ENCODE measurements at regions not wholly inside any gene's neighbourhood (a gene's known extent, or its start where the extent isn't known, plus 50 kb on each side); places are given as distances from the start of the nearest gene placed in this dataset.

DNA sequence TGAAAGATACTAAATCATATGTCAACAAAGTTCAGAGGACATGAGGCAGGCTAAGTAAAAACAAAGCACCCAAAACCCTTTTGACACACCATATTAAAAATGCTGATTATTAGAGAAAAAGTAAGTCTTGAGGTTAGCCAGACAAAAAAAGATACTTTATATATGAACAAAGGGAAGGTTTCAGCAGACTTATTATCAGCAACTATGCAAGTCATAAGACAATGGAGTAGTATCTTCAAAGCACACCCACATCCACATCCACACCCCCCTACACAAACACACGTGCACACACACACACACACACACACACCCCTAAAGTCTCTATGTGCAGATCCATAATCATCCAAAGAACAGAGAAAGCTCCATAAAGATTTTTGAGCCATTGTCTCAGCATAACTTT is 1373.9 kb upstream of the CELF2 start:
- Mint-ChIP-seq H3K4me3 (ENCODE audit: unreplicated experiment) (no peak overlapping the region), H3K36me3 (ENCODE audit: low read depth, unreplicated experiment) (no peaks in the 10 kb centered on the region), H3K27me3 (ENCODE audit: low read depth, unreplicated experiment) (no peaks in the 10 kb centered on the region), H3K9me3 (ENCODE audit: unreplicated experiment) (peaks cover 7% of the 10 kb centered on the region), H3K4me1 (ENCODE audit: low read depth, unreplicated experiment) (no peaks in the 10 kb centered on the region), H3K27ac (ENCODE audit: unreplicated experiment) (no peak overlapping the region)
- H3K79me2 ChIP-seq (ENCODE audit: insufficient read depth, low read length), result no peaks in the 10 kb centered on the region
- TF ChIP-seq EZH2 (IDR thresholded peaks at IDR 0.05; ENCODE audit: insufficient read depth, low read length), result no peak
- TF ChIP-seq, protein P1, sequence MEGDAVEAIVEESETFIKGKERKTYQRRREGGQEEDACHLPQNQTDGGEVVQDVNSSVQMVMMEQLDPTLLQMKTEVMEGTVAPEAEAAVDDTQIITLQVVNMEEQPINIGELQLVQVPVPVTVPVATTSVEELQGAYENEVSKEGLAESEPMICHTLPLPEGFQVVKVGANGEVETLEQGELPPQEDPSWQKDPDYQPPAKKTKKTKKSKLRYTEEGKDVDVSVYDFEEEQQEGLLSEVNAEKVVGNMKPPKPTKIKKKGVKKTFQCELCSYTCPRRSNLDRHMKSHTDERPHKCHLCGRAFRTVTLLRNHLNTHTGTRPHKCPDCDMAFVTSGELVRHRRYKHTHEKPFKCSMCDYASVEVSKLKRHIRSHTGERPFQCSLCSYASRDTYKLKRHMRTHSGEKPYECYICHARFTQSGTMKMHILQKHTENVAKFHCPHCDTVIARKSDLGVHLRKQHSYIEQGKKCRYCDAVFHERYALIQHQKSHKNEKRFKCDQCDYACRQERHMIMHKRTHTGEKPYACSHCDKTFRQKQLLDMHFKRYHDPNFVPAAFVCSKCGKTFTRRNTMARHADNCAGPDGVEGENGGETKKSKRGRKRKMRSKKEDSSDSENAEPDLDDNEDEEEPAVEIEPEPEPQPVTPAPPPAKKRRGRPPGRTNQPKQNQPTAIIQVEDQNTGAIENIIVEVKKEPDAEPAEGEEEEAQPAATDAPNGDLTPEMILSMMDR (IDR thresholded peaks at IDR 0.05; ENCODE audit: insufficient read depth, low read depth, low read length), result no peak
- H3K27me3 ChIP-seq (ENCODE audit: insufficient read depth, low read length), result no peaks in the 10 kb centered on the region
- no peak overlapping the region for H3K4me3 ChIP-seq (ENCODE audit: insufficient read depth, low read depth, low read length)
- H2AFZ ChIP-seq (ENCODE audit: low read depth, low read length), result no peak overlapping the region
- H3K9ac ChIP-seq (ENCODE audit: low read length), result no peak overlapping the region
- FAIRE-seq, result no peak
- DNase-seq (ENCODE audit: low read depth), result no peak
- no peaks in the 10 kb centered on the region for H4K20me1 ChIP-seq (ENCODE audit: insufficient read depth, low read length)
- H3K4me1 ChIP-seq (ENCODE audit: insufficient read depth, low read length), result no peaks in the 10 kb centered on the region
- H3K9me3 ChIP-seq (ENCODE audit: insufficient read depth, low read depth, low read length), result peaks cover 5% of the 10 kb centered on the region
- H3K27ac ChIP-seq (ENCODE audit: low read depth, low read length), result no peak overlapping the region
- H3K4me2 ChIP-seq (ENCODE audit: low read length), result no peak overlapping the region
- no peaks in the 10 kb centered on the region for H3K36me3 ChIP-seq (ENCODE audit: insufficient read depth, low read length)

DNA sequence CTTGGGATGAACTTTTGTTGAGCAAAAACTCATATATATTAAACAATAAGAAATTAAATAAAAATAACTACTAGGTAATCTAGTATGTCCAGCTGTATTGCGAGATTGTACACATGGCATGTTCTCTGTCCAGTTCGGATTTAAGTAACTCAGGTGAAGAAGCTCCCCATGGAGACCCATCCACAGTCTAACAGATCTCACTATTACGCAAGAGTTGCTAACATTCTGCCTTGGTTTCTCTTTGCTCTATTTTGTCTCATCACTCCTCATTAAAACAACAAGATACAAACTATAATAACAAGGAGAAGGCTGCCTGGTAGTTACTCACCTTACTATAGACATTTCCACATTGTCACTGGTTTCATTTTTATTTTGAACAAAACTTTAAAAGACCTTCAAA is 1372.3 kb upstream of the CELF2 start:
- Histone ChIP-seq H2AFZ (ENCODE audit: low read depth, low read length) (no peak overlapping the region), H3K79me2 (ENCODE audit: insufficient read depth, low read length) (no peaks in the 10 kb centered on the region), H3K9me3 (ENCODE audit: insufficient read depth, low read depth, low read length) (peaks cover 5% of the 10 kb centered on the region), H3K9ac (ENCODE audit: low read length) (no peak overlapping the region), H3K4me3 (ENCODE audit: insufficient read depth, low read depth, low read length) (no peak overlapping the region), H4K20me1 (ENCODE audit: insufficient read depth, low read length) (no peaks in the 10 kb centered on the region), H3K36me3 (ENCODE audit: insufficient read depth, low read length) (no peaks in the 10 kb centered on the region), H3K4me1 (ENCODE audit: insufficient read depth, low read length) (no peaks in the 10 kb centered on the region), H3K4me2 (ENCODE audit: low read length) (no peak overlapping the region), H3K27ac (ENCODE audit: low read depth, low read length) (no peak overlapping the region), H3K27me3 (ENCODE audit: insufficient read depth, low read length) (no peaks in the 10 kb centered on the region)
- no peak for TF ChIP-seq EZH2 (IDR thresholded peaks at IDR 0.05; ENCODE audit: insufficient read depth, low read length)
- TF ChIP-seq, protein P1 (IDR thresholded peaks at IDR 0.05; ENCODE audit: insufficient read depth, low read depth, low read length), result no peak
- H3K4me3 Mint-ChIP-seq (ENCODE audit: unreplicated experiment), result no peak overlapping the region
- H3K27me3 Mint-ChIP-seq (ENCODE audit: low read depth, unreplicated experiment), result no peaks in the 10 kb centered on the region
- no peaks in the 10 kb centered on the region for H3K36me3 Mint-ChIP-seq (ENCODE audit: low read depth, unreplicated experiment)
- H3K9me3 Mint-ChIP-seq (ENCODE audit: unreplicated experiment), result peaks cover 7% of the 10 kb centered on the region
- FAIRE-seq (no peak), DNase-seq (ENCODE audit: low read depth) (no peak)
- H3K27ac Mint-ChIP-seq (ENCODE audit: unreplicated experiment), result no peak overlapping the region
- no peaks in the 10 kb centered on the region for H3K4me1 Mint-ChIP-seq (ENCODE audit: low read depth, unreplicated experiment)

DNA sequence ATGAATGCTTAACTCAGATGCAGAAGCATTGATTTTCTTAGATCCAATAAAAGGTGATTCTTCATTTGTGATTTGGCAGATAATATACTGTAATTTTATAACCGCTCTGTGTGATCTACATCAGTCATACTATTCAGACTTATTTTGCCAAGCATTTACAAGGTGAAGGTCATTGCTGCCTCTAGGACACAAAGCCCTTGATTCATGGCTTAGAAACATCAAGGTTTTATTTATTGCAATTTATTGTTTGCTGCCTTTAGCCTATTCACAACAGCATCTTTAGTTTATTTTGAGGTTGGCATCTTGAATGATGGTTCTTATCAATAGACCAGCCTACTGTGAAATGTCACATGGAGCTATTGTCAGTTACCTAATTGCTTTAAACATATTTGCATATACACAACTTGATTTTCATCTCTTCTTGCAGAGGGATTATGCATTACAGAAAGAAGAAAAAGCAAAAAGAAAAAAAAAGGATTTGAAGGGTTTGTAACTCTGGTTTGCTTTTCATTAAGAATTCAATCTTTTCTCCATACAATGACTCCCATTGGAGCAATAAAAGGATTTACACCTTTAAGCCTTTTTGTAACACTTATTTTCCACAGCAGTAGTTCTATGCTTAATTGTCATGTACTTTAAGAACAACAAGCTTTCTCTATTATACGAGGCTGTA is 1371.6 kb upstream of the CELF2 start:
- H3K27ac ChIP-seq (ENCODE audit: low read depth, low read length), result no peak overlapping the region
- H3K4me2 ChIP-seq (ENCODE audit: low read length), result no peak overlapping the region
- no peaks in the 10 kb centered on the region for H3K4me1 ChIP-seq (ENCODE audit: insufficient read depth, low read length)
- Mint-ChIP-seq H3K27ac (ENCODE audit: unreplicated experiment) (no peak overlapping the region), H3K36me3 (ENCODE audit: low read depth, unreplicated experiment) (no peaks in the 10 kb centered on the region), H3K9me3 (ENCODE audit: unreplicated experiment) (peaks cover 7% of the 10 kb centered on the region), H3K27me3 (ENCODE audit: low read depth, unreplicated experiment) (no peaks in the 10 kb centered on the region), H3K4me3 (ENCODE audit: unreplicated experiment) (no peak overlapping the region), H3K4me1 (ENCODE audit: low read depth, unreplicated experiment) (no peaks in the 10 kb centered on the region)
- H2AFZ ChIP-seq (ENCODE audit: low read depth, low read length), result no peak overlapping the region
- no peaks in the 10 kb centered on the region for H4K20me1 ChIP-seq (ENCODE audit: insufficient read depth, low read length)
- H3K9ac ChIP-seq (ENCODE audit: low read length), result no peak overlapping the region
- FAIRE-seq, result no peak
- H3K79me2 ChIP-seq (ENCODE audit: insufficient read depth, low read length), result no peaks in the 10 kb centered on the region
- H3K4me3 ChIP-seq (ENCODE audit: insufficient read depth, low read depth, low read length), result no peak overlapping the region
- H3K9me3 ChIP-seq (ENCODE audit: insufficient read depth, low read depth, low read length), result peaks cover 5% of the 10 kb centered on the region
- TF ChIP-seq, protein P1 (IDR thresholded peaks at IDR 0.05; ENCODE audit: insufficient read depth, low read depth, low read length), result no peak
- TF ChIP-seq EZH2 (IDR thresholded peaks at IDR 0.05; ENCODE audit: insufficient read depth, low read length), result no peak
- no peak for DNase-seq (ENCODE audit: low read depth)
- no peaks in the 10 kb centered on the region for H3K27me3 ChIP-seq (ENCODE audit: insufficient read depth, low read length)
- H3K36me3 ChIP-seq (ENCODE audit: insufficient read depth, low read length), result no peaks in the 10 kb centered on the region
